ENCODE measurements at regions not wholly inside any gene's neighbourhood (a gene's known extent, or its start where the extent isn't known, plus 50 kb on each side); places are given as distances from the start of the nearest gene placed in this dataset.

- no TSS peak for BruUV-seq (replicated peaks)
- H3K27ac ChIP-seq (ENCODE audit: extremely low read depth, low read depth, low read length) = no peak overlapping the region
Measured at GRCh38 chr21:18460979-18461378, 57.4 kb upstream of the TMPRSS15 start.

More at GRCh38 chr21:18460979-18461378, 57.4 kb upstream of the TMPRSS15 start:
- no peaks in the 10 kb centered on the region for H3K9me1 ChIP-seq (ENCODE audit: control insufficient read depth, insufficient read depth, low read length)
- ChIA-PET CTCF (ENCODE audit: low intra/inter-chr PET ratio) (no interaction called here), POLR2A (no interaction called here)
- FAIRE-seq (no peak), DNase-seq (ENCODE audit: extremely low read depth in 1 of 4, low spot score in 3 of 4) (no peak), ATAC-seq (no peak)
- no peaks in the 10 kb centered on the region for H3K9me3 ChIP-seq (replicated peaks; ENCODE audit: control insufficient read depth, insufficient read depth, low read depth, low read length)
- no peak overlapping the region for H2AFZ ChIP-seq (ENCODE audit: low read depth, low read length)
- no peak overlapping the region for H3K9ac ChIP-seq (ENCODE audit: insufficient read depth in 1 of 2, low read depth in 2 of 2, low read length in 2 of 2)
- no peaks in the 10 kb centered on the region for H3K4me1 ChIP-seq (replicated peaks in 1 of 2; ENCODE audit: control insufficient read depth in 2 of 2, insufficient read depth in 2 of 2, low read length in 2 of 2)
- H3K4me3 ChIP-seq = no peak overlapping the region
- WGBS (ENCODE audit: insufficient coverage, low coverage, missing lambda C conversion rate) = 0% methylated on average over 4 of the region's 4 CpGs
- in situ Hi-C loops (cut with MboI) = no loop called here
- H3K36me3 ChIP-seq (ENCODE audit: control insufficient read depth, insufficient read depth, low read length) = no peaks in the 10 kb centered on the region
- no peaks in the 10 kb centered on the region for H3K79me2 ChIP-seq (ENCODE audit: control insufficient read depth, insufficient read depth, low read length)
- TF ChIP-seq SIRT6 (IDR thresholded peaks at IDR 0.05; ENCODE audit: low read depth, low read length) = no peak
- no peak for TF ChIP-seq MITF (IDR thresholded peaks at IDR 0.05)
- TF ChIP-seq YY1 (IDR thresholded peaks at IDR 0.05; ENCODE audit: borderline replicate concordance in 1 of 3, control insufficient read depth in 1 of 3, extremely low read depth in 1 of 3, insufficient read depth in 3 of 3, insufficient read length in 1 of 3, insufficient replicate concordance in 2 of 3, low read depth in 1 of 3, low read length in 2 of 3) = no peak
- TF ChIP-seq ATF4 (CRISPR knock-in tag; IDR thresholded peaks at IDR 0.05) = no peak
- no peak for TF ChIP-seq TSC22D4 (tag; IDR thresholded peaks at IDR 0.05)
- no peak for TF ChIP-seq ZNF165 (CRISPR knock-in tag; IDR thresholded peaks at IDR 0.05; ENCODE audit: borderline replicate concordance)
- no peak for TF ChIP-seq ARID3A (IDR thresholded peaks at IDR 0.05; ENCODE audit: borderline replicate concordance, low read depth, low read length)
- TF ChIP-seq ZNF197 (CRISPR knock-in tag; IDR thresholded peaks at IDR 0.05; ENCODE audit: low read depth) = no peak
- TF ChIP-seq ETV6 (IDR thresholded peaks at IDR 0.05; ENCODE audit: borderline replicate concordance in 1 of 2, low read depth in 2 of 2, low read length in 1 of 2) = no peak
- TF ChIP-seq ETV6 (CRISPR knock-in tag; IDR thresholded peaks at IDR 0.05; ENCODE audit: borderline replicate concordance) = no peak
- intact Hi-C loops (cut with micrococcal nuclease) = no loop called here
- no peaks in the 10 kb centered on the region for H3K27me3 ChIP-seq (ENCODE audit: control insufficient read depth in 2 of 2, insufficient read depth in 2 of 2, low read length in 2 of 2)
- no peaks in the 10 kb centered on the region for H4K20me1 ChIP-seq (replicated peaks; ENCODE audit: control insufficient read depth, insufficient read depth, low read length)
- H3K4me2 ChIP-seq (ENCODE audit: insufficient read depth, low read length) = no peak overlapping the region

Data from K562 (cell line).